MM.1S (cell line): ENCODE measurements at regions not wholly inside any gene's neighbourhood (a gene's known extent, or its start where the extent isn't known, plus 50 kb on each side); places are given as distances from the start of the nearest gene placed in this dataset.

ENCODE experiments used
- CTCF ChIP-seq: fragments of 300-600 bp; sonication (generic); IDR thresholded peaks from 2 replicates; pipeline ENCODE4 v1.5.1; 2016; ENCODE audit warnings: antibody characterized with exemption, low read length, mixed read lengths
- EZH2 ChIP-seq: fragments of 300-600 bp; sonication (generic); optimal IDR thresholded peaks from 2 replicates; pipeline ENCODE3; 2017; ENCODE audit warnings: low read depth, mild to moderate bottlenecking, antibody characterized with exemption, low read length, mixed read lengths
- EZH2phosphoT487 ChIP-seq: fragments of 300-600 bp; sonication (generic); IDR thresholded peaks from 2 replicates; pipeline ENCODE4 v1.6.1; 2018; ENCODE audit warnings: antibody characterized with exemption, low read length

- TF ChIP-seq EZH2, result no peak
- TF ChIP-seq CTCF, result no peak
- TF ChIP-seq EZH2phosphoT487, result no peak
Observed at GRCh38 chr2:149787206-149787605, 199.6 kb upstream of the MMADHC start.
